ENCODE measurements at regions not wholly inside any gene's neighbourhood (a gene's known extent, or its start where the extent isn't known, plus 50 kb on each side); places are given as distances from the start of the nearest gene placed in this dataset.

DNA sequence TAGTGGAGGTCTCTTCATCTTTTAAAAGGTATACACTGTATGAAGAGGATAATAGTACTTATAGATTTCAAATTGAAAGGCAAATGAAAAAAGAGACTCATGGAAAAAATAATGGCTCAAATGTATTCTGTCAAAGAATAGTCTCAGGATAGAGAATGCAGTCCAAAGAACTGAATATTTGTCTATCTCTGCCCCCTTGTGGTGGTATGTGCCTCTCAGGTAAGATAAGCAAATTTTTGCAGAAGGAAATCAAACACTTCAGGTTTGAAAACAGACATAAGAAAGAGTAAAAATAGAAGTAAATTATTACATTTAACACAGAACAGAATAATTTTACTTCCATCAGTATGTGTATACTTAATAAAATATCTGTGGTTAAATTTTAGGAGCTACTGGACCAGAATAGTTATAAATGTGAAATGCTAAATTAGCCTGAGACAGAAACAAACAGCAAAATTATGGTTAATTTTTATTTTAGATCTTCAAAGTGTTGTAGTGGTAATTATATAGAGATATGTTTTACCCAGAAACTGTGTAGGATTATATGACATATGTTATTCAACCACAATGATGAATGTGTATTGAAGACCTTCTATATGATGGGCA lies 164.4 kb upstream of the PALMD start:
- TF ChIP-seq POLR2AphosphoS5 (IDR thresholded peaks at IDR 0.05; ENCODE audit: low read depth) = no peak
- TF ChIP-seq, protein P1, sequence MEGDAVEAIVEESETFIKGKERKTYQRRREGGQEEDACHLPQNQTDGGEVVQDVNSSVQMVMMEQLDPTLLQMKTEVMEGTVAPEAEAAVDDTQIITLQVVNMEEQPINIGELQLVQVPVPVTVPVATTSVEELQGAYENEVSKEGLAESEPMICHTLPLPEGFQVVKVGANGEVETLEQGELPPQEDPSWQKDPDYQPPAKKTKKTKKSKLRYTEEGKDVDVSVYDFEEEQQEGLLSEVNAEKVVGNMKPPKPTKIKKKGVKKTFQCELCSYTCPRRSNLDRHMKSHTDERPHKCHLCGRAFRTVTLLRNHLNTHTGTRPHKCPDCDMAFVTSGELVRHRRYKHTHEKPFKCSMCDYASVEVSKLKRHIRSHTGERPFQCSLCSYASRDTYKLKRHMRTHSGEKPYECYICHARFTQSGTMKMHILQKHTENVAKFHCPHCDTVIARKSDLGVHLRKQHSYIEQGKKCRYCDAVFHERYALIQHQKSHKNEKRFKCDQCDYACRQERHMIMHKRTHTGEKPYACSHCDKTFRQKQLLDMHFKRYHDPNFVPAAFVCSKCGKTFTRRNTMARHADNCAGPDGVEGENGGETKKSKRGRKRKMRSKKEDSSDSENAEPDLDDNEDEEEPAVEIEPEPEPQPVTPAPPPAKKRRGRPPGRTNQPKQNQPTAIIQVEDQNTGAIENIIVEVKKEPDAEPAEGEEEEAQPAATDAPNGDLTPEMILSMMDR (IDR thresholded peaks at IDR 0.05; ENCODE audit: insufficient read depth, low read length) = peak; percentile 43
- TF ChIP-seq GABPA (IDR thresholded peaks at IDR 0.05; ENCODE audit: low read depth) = no peak
- TF ChIP-seq, protein P2, sequence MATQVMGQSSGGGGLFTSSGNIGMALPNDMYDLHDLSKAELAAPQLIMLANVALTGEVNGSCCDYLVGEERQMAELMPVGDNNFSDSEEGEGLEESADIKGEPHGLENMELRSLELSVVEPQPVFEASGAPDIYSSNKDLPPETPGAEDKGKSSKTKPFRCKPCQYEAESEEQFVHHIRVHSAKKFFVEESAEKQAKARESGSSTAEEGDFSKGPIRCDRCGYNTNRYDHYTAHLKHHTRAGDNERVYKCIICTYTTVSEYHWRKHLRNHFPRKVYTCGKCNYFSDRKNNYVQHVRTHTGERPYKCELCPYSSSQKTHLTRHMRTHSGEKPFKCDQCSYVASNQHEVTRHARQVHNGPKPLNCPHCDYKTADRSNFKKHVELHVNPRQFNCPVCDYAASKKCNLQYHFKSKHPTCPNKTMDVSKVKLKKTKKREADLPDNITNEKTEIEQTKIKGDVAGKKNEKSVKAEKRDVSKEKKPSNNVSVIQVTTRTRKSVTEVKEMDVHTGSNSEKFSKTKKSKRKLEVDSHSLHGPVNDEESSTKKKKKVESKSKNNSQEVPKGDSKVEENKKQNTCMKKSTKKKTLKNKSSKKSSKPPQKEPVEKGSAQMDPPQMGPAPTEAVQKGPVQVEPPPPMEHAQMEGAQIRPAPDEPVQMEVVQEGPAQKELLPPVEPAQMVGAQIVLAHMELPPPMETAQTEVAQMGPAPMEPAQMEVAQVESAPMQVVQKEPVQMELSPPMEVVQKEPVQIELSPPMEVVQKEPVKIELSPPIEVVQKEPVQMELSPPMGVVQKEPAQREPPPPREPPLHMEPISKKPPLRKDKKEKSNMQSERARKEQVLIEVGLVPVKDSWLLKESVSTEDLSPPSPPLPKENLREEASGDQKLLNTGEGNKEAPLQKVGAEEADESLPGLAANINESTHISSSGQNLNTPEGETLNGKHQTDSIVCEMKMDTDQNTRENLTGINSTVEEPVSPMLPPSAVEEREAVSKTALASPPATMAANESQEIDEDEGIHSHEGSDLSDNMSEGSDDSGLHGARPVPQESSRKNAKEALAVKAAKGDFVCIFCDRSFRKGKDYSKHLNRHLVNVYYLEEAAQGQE (IDR thresholded peaks at IDR 0.05; ENCODE audit: insufficient replicate concordance, low read depth) = no peak

All from HL-60 (cell line).